Loucy (cell line): ENCODE measurements at regions not wholly inside any gene's neighbourhood (a gene's known extent, or its start where the extent isn't known, plus 50 kb on each side); places are given as distances from the start of the nearest gene placed in this dataset.
"Not testable (repeated sequence)": the region's sequence is repeated elsewhere in the genome, so short reads cannot be mapped to it uniquely, and the experiment has no call there.

Source experiments
- H2AFZ ChIP-seq: fragments of 200-600 bp; sonication (generic); 2 replicates; pipeline ENCODE4 v1.6.0; 2016; ENCODE audit warnings: antibody characterized with exemption, mild to moderate bottlenecking, low read length, moderate library complexity
- H3F3A ChIP-seq: fragments of 200-600 bp; 2 replicates; pipeline ENCODE4 v1.6.0; 2016; ENCODE audit warnings: antibody characterized with exemption, low read depth, mild to moderate bottlenecking
- H3K27me3 ChIP-seq: fragments of 200-600 bp; sonication (generic); 2 replicates; pipeline ENCODE4 v1.6.1; 2014; ENCODE audit warnings: low read length, mild to moderate bottlenecking; ENCODE audit not compliant: insufficient read depth, poor library complexity, severe bottlenecking
- H3K36me3 ChIP-seq: fragments of 200-600 bp; sonication (generic); 2 replicates; pipeline ENCODE4 v1.6.1; 2016; ENCODE audit warnings: low read length; ENCODE audit not compliant: insufficient read depth
- H3K4me1 ChIP-seq: fragments of 200-600 bp; sonication (generic); 2 replicates; pipeline ENCODE4 v1.5.1; 2014; ENCODE audit warnings: low read length, mild to moderate bottlenecking; ENCODE audit not compliant: insufficient read depth, poor library complexity, severe bottlenecking
- H3K4me2 ChIP-seq: fragments of 200-600 bp; sonication (generic); 2 replicates; pipeline ENCODE4 v1.6.0; 2014; ENCODE audit warnings: antibody characterized with exemption, low read length, low read depth, mild to moderate bottlenecking; ENCODE audit not compliant: poor library complexity, severe bottlenecking
- H3K4me3 ChIP-seq: fragments of 200-600 bp; sonication (generic); 2 replicates; pipeline ENCODE4 v1.5.1; 2014; ENCODE audit warnings: low read length, mild to moderate bottlenecking, mixed read lengths; ENCODE audit not compliant: poor library complexity, severe bottlenecking
- H3K79me2 ChIP-seq: fragments of 200-600 bp; sonication (generic); 2 replicates; pipeline ENCODE4 v1.6.1; 2014; ENCODE audit warnings: low read length; ENCODE audit not compliant: insufficient read depth
- H3K9ac ChIP-seq: fragments of 200-600 bp; sonication (generic); 2 replicates; pipeline ENCODE4 v1.6.0; 2014; ENCODE audit warnings: mild to moderate bottlenecking, low read depth, low read length, moderate library complexity; ENCODE audit not compliant: poor library complexity, severe bottlenecking
- H3K9me2 ChIP-seq: fragments of 200-600 bp; sonication (generic); replicated peaks from 2 replicates; pipeline ENCODE4 v1.6.1; 2016; ENCODE audit warnings: low read depth, low read length, mixed read lengths
- H3K9me3 ChIP-seq: fragments of 200-600 bp; sonication (generic); 2 replicates; pipeline ENCODE4 v1.6.1; 2014; ENCODE audit warnings: mild to moderate bottlenecking, antibody characterized with exemption, low read length, low read depth; ENCODE audit not compliant: insufficient read depth
- H4K20me1 ChIP-seq: fragments of 200-600 bp; sonication (generic); 2 replicates; pipeline ENCODE4 v1.6.0; 2014; ENCODE audit warnings: antibody characterized with exemption, low read length, mild to moderate bottlenecking; ENCODE audit not compliant: insufficient read depth, poor library complexity, severe bottlenecking
- EZH2phosphoT487 ChIP-seq: fragments of 200-600 bp; IDR thresholded peaks from 2 replicates; pipeline ENCODE4 v1.6.1; 2018; ENCODE audit warnings: antibody characterized with exemption, mild to moderate bottlenecking, moderate library complexity, borderline replicate concordance
- TF ChIP-seq, protein P1 (sequence below): fragments of 200-600 bp; sonication (generic); conservative IDR thresholded peaks from 2 replicates; pipeline ENCODE4 v1.5.1; 2014; ENCODE audit warnings: mild to moderate bottlenecking, antibody characterized with exemption, low read length

- Histone ChIP-seq H3K27me3 (no peaks in the 10 kb centered on the region), H3K79me2 (no peaks in the 10 kb centered on the region), H3K4me3 (no peak overlapping the region), H2AFZ (no peak overlapping the region), H3K9me3 (no peaks in the 10 kb centered on the region), H4K20me1 (no peaks in the 10 kb centered on the region), H3F3A (no peaks in the 10 kb centered on the region), H3K4me1 (no peaks in the 10 kb centered on the region), H3K36me3 (no peaks in the 10 kb centered on the region), H3K9ac (no peak overlapping the region), H3K4me2 (no peak overlapping the region), H3K9me2 (no peaks in the 10 kb centered on the region)
- TF ChIP-seq, protein P1, sequence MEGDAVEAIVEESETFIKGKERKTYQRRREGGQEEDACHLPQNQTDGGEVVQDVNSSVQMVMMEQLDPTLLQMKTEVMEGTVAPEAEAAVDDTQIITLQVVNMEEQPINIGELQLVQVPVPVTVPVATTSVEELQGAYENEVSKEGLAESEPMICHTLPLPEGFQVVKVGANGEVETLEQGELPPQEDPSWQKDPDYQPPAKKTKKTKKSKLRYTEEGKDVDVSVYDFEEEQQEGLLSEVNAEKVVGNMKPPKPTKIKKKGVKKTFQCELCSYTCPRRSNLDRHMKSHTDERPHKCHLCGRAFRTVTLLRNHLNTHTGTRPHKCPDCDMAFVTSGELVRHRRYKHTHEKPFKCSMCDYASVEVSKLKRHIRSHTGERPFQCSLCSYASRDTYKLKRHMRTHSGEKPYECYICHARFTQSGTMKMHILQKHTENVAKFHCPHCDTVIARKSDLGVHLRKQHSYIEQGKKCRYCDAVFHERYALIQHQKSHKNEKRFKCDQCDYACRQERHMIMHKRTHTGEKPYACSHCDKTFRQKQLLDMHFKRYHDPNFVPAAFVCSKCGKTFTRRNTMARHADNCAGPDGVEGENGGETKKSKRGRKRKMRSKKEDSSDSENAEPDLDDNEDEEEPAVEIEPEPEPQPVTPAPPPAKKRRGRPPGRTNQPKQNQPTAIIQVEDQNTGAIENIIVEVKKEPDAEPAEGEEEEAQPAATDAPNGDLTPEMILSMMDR, result no peak
- TF ChIP-seq EZH2phosphoT487, result no peak
Observed at GRCh38 chr5:63760965-63761364, 201.3 kb downstream of the HTR1A start.

DNA sequence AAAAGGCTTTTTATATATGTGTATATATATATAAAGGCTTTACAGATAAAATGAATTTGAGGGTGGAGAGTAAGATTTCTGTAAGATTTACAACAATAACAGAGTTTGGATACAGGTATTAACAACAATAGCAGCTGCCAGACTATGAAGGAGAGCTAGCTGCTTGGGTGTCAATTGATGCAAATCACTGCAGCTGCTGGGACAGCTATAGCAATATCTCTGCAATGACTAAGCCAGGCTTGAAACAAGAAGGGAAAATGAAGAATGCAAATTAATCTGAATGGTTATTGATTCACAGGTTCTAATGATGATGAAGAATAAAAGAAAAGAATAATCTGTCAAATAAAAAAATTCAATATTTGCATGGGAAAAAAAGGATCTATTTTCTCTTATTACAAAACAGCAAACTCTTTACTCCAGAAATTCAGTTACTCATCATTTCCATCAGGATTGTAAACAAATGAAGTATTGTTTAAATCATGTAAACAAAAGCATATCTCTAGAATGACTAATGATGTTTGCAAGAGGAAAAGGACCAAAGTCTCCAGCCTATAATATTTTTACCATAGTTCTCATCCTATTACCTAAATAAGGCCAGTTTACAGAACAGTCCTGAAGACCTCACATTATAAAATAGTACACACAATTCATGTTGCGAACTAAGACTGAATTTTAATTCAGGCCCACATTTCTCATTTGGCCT, 219.0 kb downstream of the HTR1A start:
- Histone ChIP-seq H3F3A (no peaks in the 10 kb centered on the region), H3K4me3 (no peak overlapping the region), H3K4me2 (no peak overlapping the region), H3K9me2 (no peaks in the 10 kb centered on the region), H3K79me2 (no peaks in the 10 kb centered on the region), H2AFZ (no peak overlapping the region), H3K27me3 (no peaks in the 10 kb centered on the region), H3K36me3 (no peaks in the 10 kb centered on the region), H3K9me3 (no peaks in the 10 kb centered on the region; the same call in 1 of the 2 replicates), H4K20me1 (no peaks in the 10 kb centered on the region), H3K4me1 (no peaks in the 10 kb centered on the region), H3K9ac (no peak overlapping the region)
- no peak for TF ChIP-seq EZH2phosphoT487
- TF ChIP-seq, protein P1, result no peak

DNA sequence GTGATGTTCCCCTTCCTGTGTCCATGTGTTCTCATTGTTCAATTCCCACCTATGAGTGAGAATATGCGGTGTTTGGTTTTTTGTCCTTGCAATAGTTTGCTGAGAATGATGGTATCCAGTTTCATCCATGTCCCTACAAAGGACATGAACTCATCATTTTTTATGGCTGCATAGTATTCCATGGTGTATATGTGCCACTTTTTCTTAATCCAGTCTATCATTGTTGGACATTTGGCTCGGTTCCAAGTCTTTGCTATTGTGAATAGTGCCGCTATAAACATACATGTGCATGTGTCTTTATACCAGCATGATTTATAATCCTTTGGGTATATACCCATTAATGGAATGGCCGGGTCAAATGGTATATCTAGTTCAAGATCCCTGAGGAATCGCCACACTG, 229.4 kb downstream of the HTR1A start:
- H3K9ac ChIP-seq, H3K9me2 ChIP-seq, H3K4me1 ChIP-seq, H3K79me2 ChIP-seq, H4K20me1 ChIP-seq, H3K4me3 ChIP-seq, H3K4me2 ChIP-seq, H3K27me3 ChIP-seq, H3F3A ChIP-seq, H3K36me3 ChIP-seq, H3K9me3 ChIP-seq, H2AFZ ChIP-seq: not testable (repeated sequence)

GRCh38 chr5:63727583-63727982, 234.7 kb downstream of the HTR1A start:
- H3K9me2 ChIP-seq, result no peaks in the 10 kb centered on the region
- no peaks in the 10 kb centered on the region for H3K4me1 ChIP-seq
- H3F3A ChIP-seq, result no peaks in the 10 kb centered on the region
- no peaks in the 10 kb centered on the region for H3K79me2 ChIP-seq
- H4K20me1 ChIP-seq, result no peaks in the 10 kb centered on the region
- no peak overlapping the region for H3K4me2 ChIP-seq
- H3K9ac ChIP-seq, result no peak overlapping the region
- no peak overlapping the region for H2AFZ ChIP-seq
- no peaks in the 10 kb centered on the region for H3K27me3 ChIP-seq
- TF ChIP-seq EZH2phosphoT487, result no peak
- TF ChIP-seq, protein P1, result no peak
- no peaks in the 10 kb centered on the region for H3K9me3 ChIP-seq
- no peaks in the 10 kb centered on the region for H3K36me3 ChIP-seq
- H3K4me3 ChIP-seq, result no peak overlapping the region
